Left ventricle myocardium superior (tissue), 1 donor: ENCODE measurements at regions not wholly inside any gene's neighbourhood (a gene's known extent, or its start where the extent isn't known, plus 50 kb on each side); places are given as distances from the start of the nearest gene placed in this dataset.
"Not testable (repeated sequence)": the region's sequence is repeated elsewhere in the genome, so short reads cannot be mapped to it uniquely, and the experiment has no call there.

Experiments
- ATAC-seq: fragments of 200-7000 bp; cut with Tn5 transposase; one replicate; pipeline ENCODE4 v1.9.1; 2020; ENCODE audit warnings: mild to moderate bottlenecking, moderate library complexity
- DNase-seq: peaks from one replicate; pipeline ENCODE4 v3.0.0-alpha.2; 2020
- intact Hi-C: fragments of 100-400 bp; cut with micrococcal nuclease; formaldehyde crosslinking; loops from one replicate; pipeline ENCODE4 v1.11.0; 2022
- donor health status: DM: no; HTN: yes; CAD: no; lungs with severe emphysema.

DNA sequence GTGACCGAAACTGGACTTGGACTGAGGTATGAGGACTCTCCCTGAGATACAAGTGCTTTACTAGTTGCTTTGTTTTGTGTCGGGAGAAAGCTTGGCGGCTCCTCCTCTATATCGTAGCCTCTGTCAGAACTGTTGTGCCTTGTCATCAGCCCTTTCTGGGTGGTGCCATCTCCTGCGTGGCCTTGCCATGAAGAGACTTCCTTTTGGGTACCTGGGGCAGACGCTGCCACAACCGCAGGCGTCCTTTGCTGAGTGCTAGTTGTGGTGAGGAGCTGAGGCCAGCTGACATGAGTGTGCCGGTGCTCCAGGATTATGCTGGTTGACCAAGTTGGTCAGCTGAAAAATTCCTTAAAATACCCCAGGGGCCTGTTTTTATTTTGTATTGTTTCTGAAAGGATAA lies 124.5 kb downstream of the AKAP11 start:
- ATAC-seq (no peak), DNase-seq (no peak)
- intact Hi-C loops: no loop called here

DNA sequence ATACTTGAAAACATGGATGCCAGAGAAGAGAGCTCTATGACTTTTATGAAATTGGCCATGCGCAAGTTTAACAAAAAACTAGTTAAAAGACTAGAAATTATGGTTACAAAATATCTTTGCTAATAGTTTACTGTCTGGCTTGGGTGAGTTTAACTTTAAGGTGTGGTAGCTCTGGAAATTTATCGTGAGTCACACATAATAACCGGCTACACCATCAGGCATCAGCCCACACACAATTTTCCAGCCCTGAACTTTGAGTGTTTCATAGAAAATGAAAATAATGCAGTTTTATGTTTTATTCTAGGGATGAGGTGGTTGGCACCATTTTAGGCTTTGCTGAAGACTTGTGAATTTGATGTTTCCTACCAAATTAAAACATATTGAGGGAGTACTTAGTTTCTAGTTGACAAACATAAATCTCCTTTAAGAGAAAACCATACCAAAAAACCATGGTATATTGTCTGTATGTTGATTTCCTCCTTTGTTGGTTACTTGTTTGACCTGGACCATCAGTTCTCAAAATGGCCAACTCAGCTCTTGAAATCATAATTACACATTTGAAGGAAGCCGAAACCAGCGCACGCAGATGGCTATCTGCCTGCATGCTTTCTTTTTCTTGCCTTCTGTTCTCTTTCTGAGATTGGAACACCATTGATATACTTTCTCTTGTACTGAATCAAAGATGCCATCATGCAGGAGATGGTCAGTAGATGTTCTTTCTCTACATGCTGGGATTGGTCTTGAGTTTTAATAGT lies 125.1 kb downstream of the AKAP11 start:
- DNase-seq (no peak), ATAC-seq (no peak)
- intact Hi-C loops: no loop called here

DNA sequence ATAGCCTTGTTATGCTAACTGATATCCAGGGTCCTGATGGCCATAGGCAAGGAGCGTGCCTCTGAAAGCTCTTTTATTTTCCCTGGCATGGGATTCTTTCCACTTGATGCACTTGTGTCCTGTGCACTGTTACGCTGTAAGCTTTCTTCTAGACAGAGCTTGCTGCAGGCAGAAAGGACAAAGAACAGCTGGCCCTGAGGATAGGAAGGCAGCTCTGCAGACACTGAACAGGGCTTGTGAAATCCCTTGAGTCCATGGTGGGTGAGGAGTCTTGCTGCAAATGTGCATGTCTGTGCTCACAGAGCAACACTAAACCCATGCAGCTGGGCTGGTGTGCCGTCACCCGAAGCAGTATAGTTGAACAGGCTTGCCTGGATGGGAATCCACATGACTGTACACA lies 126.6 kb downstream of the AKAP11 start:
- intact Hi-C loops: no loop called here
- no peak for ATAC-seq
- no peak for DNase-seq

GRCh38 chr13:42400188-42400833 lies 128.4 kb downstream of the AKAP11 start:
- no peak for DNase-seq
- ATAC-seq: no peak
- intact Hi-C loops: no loop called here

DNA sequence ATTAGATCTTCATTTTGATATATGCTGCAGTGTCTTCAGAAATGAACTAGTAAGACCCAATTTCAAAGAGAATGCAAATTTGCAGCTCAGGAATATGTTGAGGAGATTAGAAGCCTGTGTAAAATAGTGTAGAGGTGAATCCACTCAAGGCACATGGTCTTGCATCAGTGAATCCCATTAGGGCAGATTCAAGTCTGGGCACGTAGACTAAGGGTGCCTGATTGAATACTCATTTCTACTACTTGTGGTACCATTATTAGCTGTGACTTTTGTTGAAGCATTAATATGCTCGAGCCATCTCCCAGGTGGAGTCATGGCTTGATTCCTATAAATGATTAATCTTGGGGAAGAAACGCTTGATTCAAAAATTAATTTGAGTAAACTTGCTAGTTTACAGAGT lies 129.4 kb downstream of the AKAP11 start:
- no peak for DNase-seq
- intact Hi-C loops: no loop called here
- no peak for ATAC-seq

DNA sequence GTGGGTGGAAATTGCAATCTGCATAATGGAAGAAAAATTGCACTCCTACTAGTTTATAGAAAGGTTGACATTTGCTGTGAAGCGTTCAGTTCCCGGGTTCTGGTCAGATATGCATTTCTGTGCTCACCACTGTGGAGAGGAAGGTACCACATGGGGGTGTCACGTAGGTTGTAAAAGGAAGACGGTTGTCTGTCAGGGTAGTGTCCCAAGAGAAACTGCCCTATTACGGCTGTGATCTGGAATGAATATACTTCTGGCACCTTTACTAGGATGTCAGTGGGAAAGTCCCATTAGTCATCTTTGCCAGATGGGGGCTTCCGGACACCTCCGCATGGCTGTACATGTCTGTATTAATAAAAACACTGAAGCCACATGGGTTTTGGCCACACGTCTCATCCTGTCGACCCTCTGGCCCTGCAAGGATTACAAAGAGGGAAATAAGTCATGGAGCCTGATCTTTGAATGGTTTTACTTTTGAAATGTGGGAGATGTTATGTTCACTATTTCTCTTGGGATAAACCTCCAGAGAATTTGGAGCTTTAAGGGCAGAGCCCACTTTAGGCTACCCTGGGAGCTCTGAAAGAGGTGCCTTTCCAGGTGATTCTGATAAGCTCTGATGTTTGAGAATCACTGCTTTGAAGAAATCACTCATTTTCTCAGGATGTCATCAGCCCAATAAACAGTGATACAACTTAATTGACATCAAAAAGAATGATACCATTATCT lies 133.9 kb downstream of the AKAP11 start:
- intact Hi-C loops: no loop called here
- DNase-seq (no peak), ATAC-seq (no peak)

DNA sequence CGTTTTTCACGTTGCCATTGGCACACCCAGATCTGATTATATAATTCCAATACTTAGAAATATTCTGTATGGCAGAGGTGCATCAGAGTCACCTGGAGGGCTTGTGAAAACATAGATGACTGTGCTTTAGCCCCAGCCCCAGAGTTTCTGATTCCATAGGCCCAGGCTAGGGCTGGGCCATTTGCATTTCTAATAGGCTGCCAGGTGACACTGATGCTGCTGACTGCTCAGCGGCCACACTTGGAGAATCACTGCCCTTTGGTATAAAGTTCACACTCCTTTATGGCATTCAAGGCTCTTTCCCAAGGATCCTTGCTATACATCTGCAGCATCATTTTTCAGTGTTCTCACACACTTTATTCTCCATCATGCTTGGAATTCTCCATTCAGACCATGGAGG lies 137.1 kb downstream of the AKAP11 start:
- no peak for DNase-seq
- no peak for ATAC-seq
- intact Hi-C loops: no loop called here

DNA sequence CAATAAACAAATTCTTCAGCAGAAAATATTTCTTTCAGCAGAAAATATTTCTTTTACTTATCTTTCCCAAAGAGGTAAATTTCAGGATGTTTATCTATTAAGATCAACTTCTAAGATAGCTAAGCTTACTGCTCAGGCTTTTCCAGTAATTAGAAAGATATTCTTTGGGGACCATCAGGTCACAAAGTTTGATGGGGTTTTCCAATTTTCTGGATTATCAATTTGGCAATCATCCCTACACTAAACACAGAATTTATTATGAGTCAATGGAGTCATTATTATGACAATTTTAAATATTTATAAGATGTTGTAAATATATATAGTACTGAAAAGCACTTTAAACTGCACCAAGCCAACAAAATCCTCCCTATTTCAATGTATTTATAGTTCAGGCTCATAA lies 137.6 kb downstream of the AKAP11 start:
- DNase-seq (no peak), ATAC-seq (no peak)
- intact Hi-C loops: no loop called here

DNA sequence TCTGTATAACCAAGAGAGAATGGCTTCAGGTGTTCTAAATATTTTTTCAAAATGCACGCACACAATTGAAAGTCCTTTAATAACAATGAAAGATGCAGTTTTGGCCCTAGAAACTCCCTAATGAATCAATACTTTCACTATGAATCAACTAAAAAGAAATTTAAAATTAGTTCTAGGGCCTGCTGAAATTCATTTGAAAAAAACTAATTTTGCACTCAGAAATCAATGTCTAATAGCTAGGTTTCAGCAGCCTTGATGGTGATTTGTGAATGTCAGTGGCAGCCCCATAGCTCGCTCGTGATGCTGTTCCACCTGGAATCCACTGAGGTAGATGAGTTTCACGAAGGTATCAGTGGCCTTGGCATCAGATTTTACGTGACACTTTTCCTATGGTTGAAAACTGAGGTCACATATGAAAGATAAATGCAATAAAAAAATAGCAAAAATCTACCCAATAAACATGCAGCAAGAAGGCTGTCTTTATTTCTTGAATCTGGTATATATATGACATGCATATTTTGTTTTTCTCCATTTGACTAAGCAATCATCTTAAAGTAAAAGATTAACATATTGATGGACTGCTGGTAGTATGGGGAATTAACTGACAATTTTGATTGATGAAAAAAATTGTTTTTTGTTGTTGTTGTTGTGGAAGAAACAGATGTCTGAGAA lies 141.0 kb downstream of the AKAP11 start:
- ATAC-seq (no peak), DNase-seq (no peak)
- intact Hi-C loops: no loop called here

- ATAC-seq: no peak
- no peak for DNase-seq
- intact Hi-C loops: no loop called here
Measured at GRCh38 chr13:42413484-42413815, 141.5 kb downstream of the AKAP11 start.

DNA sequence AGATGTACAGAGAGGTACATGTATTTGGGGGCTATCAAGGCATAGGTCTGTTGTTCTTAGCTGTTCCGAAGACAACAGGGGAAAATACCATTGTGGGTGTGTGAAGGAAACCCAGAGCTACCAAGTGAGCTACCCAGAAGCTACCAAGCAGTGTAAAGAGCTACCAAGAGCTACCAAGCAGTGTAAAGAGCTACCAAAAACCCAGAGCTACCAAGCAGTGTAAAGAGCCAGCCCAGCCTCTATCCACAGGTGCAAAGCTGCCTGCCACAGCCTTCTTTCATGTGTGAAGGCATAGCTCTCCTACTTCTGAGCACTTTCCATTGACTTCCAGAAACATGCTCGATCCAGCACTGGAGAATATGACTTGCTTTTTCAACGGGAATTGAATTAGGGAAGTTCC lies 145.7 kb downstream of the AKAP11 start:
- ATAC-seq: no peak
- intact Hi-C loops: no loop called here
- DNase-seq: no peak

DNA sequence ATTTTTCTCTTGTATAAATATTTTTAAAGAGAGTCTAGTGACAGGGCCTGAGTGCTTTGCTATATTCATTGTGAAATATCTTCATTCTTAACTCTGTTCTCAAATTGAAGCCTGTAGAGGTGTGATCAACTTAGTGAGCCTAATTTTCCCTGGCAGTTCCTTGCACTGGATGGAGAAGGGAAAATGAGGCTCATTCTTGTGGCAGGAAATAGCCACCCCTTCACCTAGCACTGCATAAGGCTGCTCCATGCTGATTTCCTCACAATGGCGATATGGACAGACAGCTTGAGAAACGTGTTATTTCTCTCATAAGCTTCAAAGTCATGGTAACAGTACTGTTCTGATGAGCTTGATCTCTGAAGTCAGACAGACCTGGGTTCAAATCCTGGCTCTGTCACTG lies 146.2 kb downstream of the AKAP11 start:
- ATAC-seq: no peak
- no peak for DNase-seq
- intact Hi-C loops: no loop called here

DNA sequence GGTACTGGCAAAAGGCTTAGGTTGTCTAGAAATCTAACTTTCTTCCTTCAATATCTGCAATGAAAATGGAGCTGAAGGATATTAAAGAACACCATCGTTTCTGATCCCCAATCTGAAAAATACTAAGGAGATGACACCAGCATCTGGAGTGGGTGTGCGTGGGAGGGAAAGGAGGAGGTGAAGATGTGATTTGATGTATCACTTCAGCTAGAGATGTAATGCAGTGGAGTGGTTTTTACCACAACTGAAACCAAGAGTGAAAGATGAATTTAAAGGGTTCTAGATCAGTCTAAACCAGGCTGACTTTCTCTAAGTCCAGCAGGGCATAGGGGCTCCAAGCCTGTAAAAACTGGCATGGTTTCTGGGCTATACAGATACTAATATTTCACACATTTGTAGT lies 148.4 kb downstream of the AKAP11 start:
- ATAC-seq: no peak
- no peak for DNase-seq
- intact Hi-C loops: no loop called here

GRCh38 chr13:42422681-42423080 lies 150.7 kb downstream of the AKAP11 start:
- intact Hi-C loops: no loop called here
- DNase-seq (no peak), ATAC-seq (no peak)

GRCh38 chr13:42424182-42424581 lies 149.8 kb upstream of the TNFSF11 start:
- intact Hi-C loops: no loop called here
- DNase-seq (no peak), ATAC-seq (no peak)

DNA sequence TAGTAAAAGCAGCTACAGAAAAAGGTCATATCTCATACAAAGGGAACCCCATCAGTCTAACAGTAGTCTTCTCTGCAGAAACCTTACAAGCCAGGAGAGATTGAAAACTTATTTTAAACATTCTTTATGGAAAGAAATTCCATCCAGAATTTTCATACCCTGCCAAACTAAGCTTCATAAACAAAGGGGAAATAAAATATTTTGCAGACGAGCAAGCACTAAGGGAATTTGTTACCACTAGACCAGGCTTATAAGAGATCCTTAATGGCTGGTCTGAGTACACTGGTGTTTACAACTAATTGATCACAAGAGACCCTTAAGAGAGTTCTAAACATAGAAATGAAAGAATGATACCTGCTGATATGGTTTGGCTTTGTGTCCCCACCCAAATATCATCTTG lies 128.6 kb upstream of the TNFSF11 start:
- ATAC-seq (no peak), DNase-seq (no peak)
- intact Hi-C loops: no loop called here

- ATAC-seq, DNase-seq, intact Hi-C loops: not testable (repeated sequence)
Measured at GRCh38 chr13:42446597-42446996, 127.4 kb upstream of the TNFSF11 start.

DNA sequence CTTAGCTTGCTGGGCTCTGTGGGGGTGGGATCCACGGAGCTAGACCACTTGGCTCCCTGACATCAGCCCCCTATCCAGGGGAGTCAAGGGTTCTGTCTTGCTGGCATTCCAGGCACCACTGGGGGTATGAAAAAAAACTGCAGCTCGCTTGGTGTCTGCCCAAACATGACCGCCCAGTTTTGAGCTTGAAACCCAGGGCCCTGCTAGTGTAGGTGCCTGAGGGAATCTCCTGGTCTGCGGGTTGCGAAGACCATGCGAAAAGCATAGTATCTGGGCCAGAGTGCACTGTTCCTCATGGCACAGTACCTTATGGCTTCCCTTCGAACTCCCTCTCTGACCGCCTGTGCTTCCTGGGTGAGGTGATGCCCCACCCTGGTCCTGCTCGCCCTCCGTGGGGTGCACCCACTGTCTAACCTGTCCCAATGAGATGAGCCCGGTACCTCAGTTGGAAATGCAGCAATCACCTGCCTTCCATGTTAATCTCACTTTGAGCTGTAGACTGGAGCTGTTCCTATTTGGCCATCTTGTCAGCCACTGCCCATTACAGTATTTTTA lies 120.8 kb upstream of the TNFSF11 start:
- intact Hi-C loops: no loop called here
- DNase-seq: no peak
- no peak for ATAC-seq

DNA sequence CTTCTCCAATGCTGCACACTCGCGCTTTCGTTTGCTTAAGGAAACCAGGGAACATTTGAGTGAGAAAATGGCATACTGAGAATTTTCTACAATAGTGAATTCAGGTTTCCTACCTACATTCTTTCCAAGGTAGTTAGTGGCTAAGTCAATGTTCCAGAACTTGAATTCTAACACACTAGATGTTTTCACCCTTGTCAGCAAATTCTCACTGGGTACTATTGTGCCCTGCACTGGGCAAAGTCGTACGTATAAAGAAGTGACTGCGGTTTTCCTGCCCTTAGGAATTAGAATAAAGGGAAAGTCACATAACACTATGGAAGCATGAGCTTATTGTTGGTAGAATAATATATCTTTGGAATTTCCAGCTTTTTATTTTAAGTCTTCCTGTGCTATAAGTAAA lies 119.2 kb upstream of the TNFSF11 start:
- ATAC-seq (no peak), DNase-seq (no peak)
- intact Hi-C loops: no loop called here

GRCh38 chr13:42458193-42458592 lies 115.8 kb upstream of the TNFSF11 start:
- intact Hi-C loops: no loop called here
- DNase-seq (no peak), ATAC-seq (no peak)
